ENCODE measurements at regions not wholly inside any gene's neighbourhood (a gene's known extent, or its start where the extent isn't known, plus 50 kb on each side); places are given as distances from the start of the nearest gene placed in this dataset.

GRCh38 chr2:223147431-223147830 lies 95.4 kb downstream of the KCNE4 start:
- FAIRE-seq, result no peak
- TF ChIP-seq SMAD3 (CRISPR knock-in tag; IDR thresholded peaks at IDR 0.05), result no peak
- no peak for TF ChIP-seq ZNF747 (CRISPR knock-in tag; IDR thresholded peaks at IDR 0.05; ENCODE audit: borderline replicate concordance)
- no peak for TF ChIP-seq ARHGAP35 (CRISPR knock-in tag; IDR thresholded peaks at IDR 0.05; ENCODE audit: borderline replicate concordance)
- TF ChIP-seq SRSF4 (IDR thresholded peaks at IDR 0.05; ENCODE audit: low read depth, low read length, poor library complexity, severe bottlenecking), result no peak
- TF ChIP-seq ELK4 (CRISPR knock-in tag; IDR thresholded peaks at IDR 0.05; ENCODE audit: borderline replicate concordance), result no peak
- TF ChIP-seq ZNF30 (CRISPR knock-in tag; IDR thresholded peaks at IDR 0.05), result no peak
- TF ChIP-seq, protein P1, sequence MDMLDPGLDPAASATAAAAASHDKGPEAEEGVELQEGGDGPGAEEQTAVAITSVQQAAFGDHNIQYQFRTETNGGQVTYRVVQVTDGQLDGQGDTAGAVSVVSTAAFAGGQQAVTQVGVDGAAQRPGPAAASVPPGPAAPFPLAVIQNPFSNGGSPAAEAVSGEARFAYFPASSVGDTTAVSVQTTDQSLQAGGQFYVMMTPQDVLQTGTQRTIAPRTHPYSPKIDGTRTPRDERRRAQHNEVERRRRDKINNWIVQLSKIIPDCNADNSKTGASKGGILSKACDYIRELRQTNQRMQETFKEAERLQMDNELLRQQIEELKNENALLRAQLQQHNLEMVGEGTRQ (IDR thresholded peaks at IDR 0.05; ENCODE audit: low read depth, low read length), result no peak
- TF ChIP-seq, protein P1 (CRISPR knock-in tag; IDR thresholded peaks at IDR 0.05; ENCODE audit: borderline replicate concordance), result no peak
- TF ChIP-seq, protein P2, sequence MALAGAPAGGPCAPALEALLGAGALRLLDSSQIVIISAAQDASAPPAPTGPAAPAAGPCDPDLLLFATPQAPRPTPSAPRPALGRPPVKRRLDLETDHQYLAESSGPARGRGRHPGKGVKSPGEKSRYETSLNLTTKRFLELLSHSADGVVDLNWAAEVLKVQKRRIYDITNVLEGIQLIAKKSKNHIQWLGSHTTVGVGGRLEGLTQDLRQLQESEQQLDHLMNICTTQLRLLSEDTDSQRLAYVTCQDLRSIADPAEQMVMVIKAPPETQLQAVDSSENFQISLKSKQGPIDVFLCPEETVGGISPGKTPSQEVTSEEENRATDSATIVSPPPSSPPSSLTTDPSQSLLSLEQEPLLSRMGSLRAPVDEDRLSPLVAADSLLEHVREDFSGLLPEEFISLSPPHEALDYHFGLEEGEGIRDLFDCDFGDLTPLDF (CRISPR knock-in tag; IDR thresholded peaks at IDR 0.05), result no peak
- no peak for TF ChIP-seq FOXA3 (CRISPR knock-in tag; IDR thresholded peaks at IDR 0.05)
- no peak for TF ChIP-seq NFAT5 (CRISPR knock-in tag; IDR thresholded peaks at IDR 0.05)
- no peak overlapping the region for H2AFZ ChIP-seq (ENCODE audit: low read length)
- no TSS peak for BruUV-seq (replicated peaks)
- H3K4me1 ChIP-seq (ENCODE audit: insufficient read depth, low read length), result no peaks in the 10 kb centered on the region
- H3K9me3 ChIP-seq (ENCODE audit: low read length), result no peaks in the 10 kb centered on the region
- ChIA-PET CTCF (ENCODE audit: low intra/inter-chr PET ratio, low total read pairs) (no interaction called here), POLR2A (no interaction called here)
- H3K9ac ChIP-seq (ENCODE audit: insufficient read depth, low read depth, low read length), result no peak overlapping the region
- intact Hi-C loops (cut with micrococcal nuclease; ENCODE audit: unreplicated experiment), result no loop called here
- H3K4me2 ChIP-seq (ENCODE audit: low read depth, low read length), result no peak overlapping the region
- no peaks in the 10 kb centered on the region for H4K20me1 ChIP-seq (ENCODE audit: insufficient read depth, low read length)
- no peak overlapping the region for H3K27ac ChIP-seq (ENCODE audit: extremely low read length, insufficient read depth, low read length)
- in situ Hi-C loops (cut with HindIII; ENCODE audit: extremely low pct_ligation_motif_present, low pct_unique_long_range_greater_than_20kb), result no loop called here
- no peak for ATAC-seq
- no peak for DNase-seq (ENCODE audit: low spot score)
- WGBS (ENCODE audit: low lambda C conversion rate), result 34% methylated on average over 3 of the region's 3 CpGs
- H3K79me2 ChIP-seq (ENCODE audit: insufficient read depth, low read length), result no peaks in the 10 kb centered on the region
- H3K36me3 ChIP-seq (replicated peaks in 1 of 2; ENCODE audit: control insufficient read depth in 1 of 2, insufficient read depth in 2 of 2, low read length in 2 of 2), result no peaks in the 10 kb centered on the region
- H3K27me3 ChIP-seq (ENCODE audit: control insufficient read depth in 1 of 2, insufficient read depth in 2 of 2, low read length in 2 of 2), result 0 out of 5 replicates have a peak, but pooled peaks cover 0 to 1% of the 10 kb centered on the region in 2 experiments
- no peak overlapping the region for H3K4me3 ChIP-seq (replicated peaks in 1 of 3; ENCODE audit: insufficient read depth in 1 of 3, low read depth in 2 of 3, low read length in 3 of 3)

Measured in HepG2 (cell line).